Nephron (organoid): ENCODE measurements at regions not wholly inside any gene's neighbourhood (a gene's known extent, or its start where the extent isn't known, plus 50 kb on each side); places are given as distances from the start of the nearest gene placed in this dataset.
A peak's percentile ranks its signal among the peaks of the same experiment; 100 is the strongest.

Source experiments
- H3K27ac Mint-ChIP-seq, 3 experiments: 2 replicates each; pipeline ENCODE4 v1.8.0; 2020; ENCODE audit warnings: mixed read lengths in 3 of 3, mild to moderate bottlenecking in 2 of 3, moderate library complexity in 1 of 3
- H3K27me3 Mint-ChIP-seq: 2 replicates; pipeline ENCODE4 v1.8.0; 2021; ENCODE audit warnings: low read depth, mild to moderate bottlenecking, moderate library complexity, mixed read lengths
- H3K36me3 Mint-ChIP-seq: 2 replicates; pipeline ENCODE4 v1.8.0; 2020; ENCODE audit warnings: low read depth, mixed read lengths
- H3K4me1 Mint-ChIP-seq: 2 replicates; pipeline ENCODE4 v1.8.0; 2020; ENCODE audit warnings: mixed read lengths
- H3K4me3 Mint-ChIP-seq, 3 experiments: 2 replicates each; pipeline ENCODE4 v1.8.0; 2020; ENCODE audit warnings: mild to moderate bottlenecking in 3 of 3, mixed read lengths in 3 of 3, moderate library complexity in 2 of 3
- H3K9me3 Mint-ChIP-seq: 2 replicates; pipeline ENCODE4 v1.8.0; 2020; ENCODE audit warnings: mixed read lengths
- TF ChIP-seq, protein P1 (sequence below), 3 experiments: fragments of 200-600 bp; sonication (generic); IDR thresholded peaks; one replicate each; pipeline ENCODE4 v1.5.0; 2021; ENCODE audit warnings: antibody characterized with exemption in 3 of 3; ENCODE audit not compliant: unreplicated experiment in 3 of 3

DNA sequence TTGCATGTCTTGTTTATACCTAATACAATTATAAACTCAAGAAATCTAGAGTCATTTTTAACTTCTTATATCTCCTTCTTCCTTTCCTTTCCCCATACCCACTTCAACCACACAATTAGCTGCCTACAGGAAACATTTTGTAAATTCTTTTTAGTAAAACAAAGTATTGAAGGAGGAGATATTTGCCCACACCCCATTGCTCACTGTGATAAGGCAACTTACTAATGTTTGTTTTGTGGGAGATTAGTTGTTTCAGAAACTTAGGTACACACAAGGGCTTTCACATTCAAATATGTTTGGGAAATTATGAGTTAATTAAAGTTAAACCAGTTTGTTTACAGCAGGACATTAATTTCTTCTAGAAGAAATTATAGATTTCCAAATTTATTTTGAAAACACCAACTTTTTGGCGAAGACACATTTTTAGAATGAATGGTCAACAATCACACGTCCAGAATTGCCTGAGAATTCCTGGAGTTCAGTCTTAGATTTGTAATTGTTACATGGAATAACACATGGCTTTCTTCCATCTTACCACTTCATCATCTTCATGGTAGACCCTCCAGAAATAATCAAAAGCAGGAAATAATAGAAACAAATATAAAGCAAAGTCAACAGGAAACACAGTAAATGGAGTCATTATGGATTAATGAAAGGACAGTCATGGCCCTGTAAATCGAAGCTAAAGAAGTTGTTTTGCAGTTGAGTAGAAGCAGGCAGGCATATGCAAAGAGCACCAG lies 62.5 kb upstream of the RAB27B start:
- H3K27me3 Mint-ChIP-seq: peaks cover 5% of the 10 kb centered on the region
- H3K4me3 Mint-ChIP-seq: no peak overlapping the region
- H3K27ac Mint-ChIP-seq: no peak overlapping the region
- H3K9me3 Mint-ChIP-seq: no peaks in the 10 kb centered on the region
- H3K4me1 Mint-ChIP-seq: peaks cover 5% of the 10 kb centered on the region
- TF ChIP-seq, protein P1, sequence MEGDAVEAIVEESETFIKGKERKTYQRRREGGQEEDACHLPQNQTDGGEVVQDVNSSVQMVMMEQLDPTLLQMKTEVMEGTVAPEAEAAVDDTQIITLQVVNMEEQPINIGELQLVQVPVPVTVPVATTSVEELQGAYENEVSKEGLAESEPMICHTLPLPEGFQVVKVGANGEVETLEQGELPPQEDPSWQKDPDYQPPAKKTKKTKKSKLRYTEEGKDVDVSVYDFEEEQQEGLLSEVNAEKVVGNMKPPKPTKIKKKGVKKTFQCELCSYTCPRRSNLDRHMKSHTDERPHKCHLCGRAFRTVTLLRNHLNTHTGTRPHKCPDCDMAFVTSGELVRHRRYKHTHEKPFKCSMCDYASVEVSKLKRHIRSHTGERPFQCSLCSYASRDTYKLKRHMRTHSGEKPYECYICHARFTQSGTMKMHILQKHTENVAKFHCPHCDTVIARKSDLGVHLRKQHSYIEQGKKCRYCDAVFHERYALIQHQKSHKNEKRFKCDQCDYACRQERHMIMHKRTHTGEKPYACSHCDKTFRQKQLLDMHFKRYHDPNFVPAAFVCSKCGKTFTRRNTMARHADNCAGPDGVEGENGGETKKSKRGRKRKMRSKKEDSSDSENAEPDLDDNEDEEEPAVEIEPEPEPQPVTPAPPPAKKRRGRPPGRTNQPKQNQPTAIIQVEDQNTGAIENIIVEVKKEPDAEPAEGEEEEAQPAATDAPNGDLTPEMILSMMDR (IDR thresholded peaks at IDR 0.05; ENCODE audit: unreplicated experiment in 3 of 3): no peak
- H3K36me3 Mint-ChIP-seq: no peaks in the 10 kb centered on the region

DNA sequence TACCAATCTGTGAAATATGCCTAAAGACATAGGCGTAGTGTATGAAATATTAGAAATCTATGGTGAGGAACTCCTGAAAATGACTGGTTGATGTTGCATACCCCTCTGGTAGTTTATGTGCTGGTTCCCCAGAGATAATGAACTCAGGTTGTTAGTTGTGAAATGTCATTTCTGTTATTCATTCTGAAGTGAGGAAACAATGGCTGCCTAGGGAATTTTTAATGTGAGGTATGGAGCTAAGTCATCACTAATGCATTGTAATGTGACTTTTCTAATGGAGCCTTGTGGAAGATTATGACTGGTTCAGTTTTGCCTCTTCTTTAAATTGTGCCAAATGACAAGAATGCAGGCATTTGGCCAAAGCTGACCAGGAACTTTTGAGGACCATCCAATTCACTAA lies 61.6 kb upstream of the RAB27B start:
- peaks cover 5% of the 10 kb centered on the region for H3K4me1 Mint-ChIP-seq
- TF ChIP-seq, protein P1 (IDR thresholded peaks at IDR 0.05; ENCODE audit: unreplicated experiment in 3 of 3): no peak
- H3K4me3 Mint-ChIP-seq: no peak overlapping the region
- H3K27ac Mint-ChIP-seq: no peak overlapping the region
- H3K9me3 Mint-ChIP-seq: no peaks in the 10 kb centered on the region
- no peaks in the 10 kb centered on the region for H3K36me3 Mint-ChIP-seq
- peaks cover 5% of the 10 kb centered on the region for H3K27me3 Mint-ChIP-seq

DNA sequence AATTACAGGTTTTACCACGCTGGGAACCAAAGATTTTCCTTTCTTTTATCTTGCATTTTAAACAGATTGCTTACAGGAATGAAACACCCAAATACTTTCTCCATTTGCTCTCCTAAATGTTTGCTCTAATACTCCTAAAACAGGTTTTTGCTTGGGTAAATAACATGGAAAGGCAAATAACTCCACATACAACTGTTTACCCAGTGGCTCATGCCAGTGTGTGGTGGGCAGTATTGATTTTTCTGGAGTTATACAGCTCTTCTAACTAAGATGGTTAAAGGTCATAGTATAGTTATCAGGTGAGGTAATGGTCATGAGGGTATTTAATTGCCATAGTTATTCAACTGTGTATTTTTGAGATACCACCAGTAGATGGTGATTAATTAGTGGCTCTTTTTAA lies 61.2 kb upstream of the RAB27B start:
- H3K36me3 Mint-ChIP-seq: no peaks in the 10 kb centered on the region
- H3K4me3 Mint-ChIP-seq: no peak overlapping the region
- TF ChIP-seq, protein P1 (IDR thresholded peaks at IDR 0.05; ENCODE audit: unreplicated experiment in 3 of 3): no peak
- H3K9me3 Mint-ChIP-seq: no peaks in the 10 kb centered on the region
- H3K27ac Mint-ChIP-seq: no peak overlapping the region
- H3K27me3 Mint-ChIP-seq: peaks cover 5% of the 10 kb centered on the region
- peaks cover 5% of the 10 kb centered on the region for H3K4me1 Mint-ChIP-seq

DNA sequence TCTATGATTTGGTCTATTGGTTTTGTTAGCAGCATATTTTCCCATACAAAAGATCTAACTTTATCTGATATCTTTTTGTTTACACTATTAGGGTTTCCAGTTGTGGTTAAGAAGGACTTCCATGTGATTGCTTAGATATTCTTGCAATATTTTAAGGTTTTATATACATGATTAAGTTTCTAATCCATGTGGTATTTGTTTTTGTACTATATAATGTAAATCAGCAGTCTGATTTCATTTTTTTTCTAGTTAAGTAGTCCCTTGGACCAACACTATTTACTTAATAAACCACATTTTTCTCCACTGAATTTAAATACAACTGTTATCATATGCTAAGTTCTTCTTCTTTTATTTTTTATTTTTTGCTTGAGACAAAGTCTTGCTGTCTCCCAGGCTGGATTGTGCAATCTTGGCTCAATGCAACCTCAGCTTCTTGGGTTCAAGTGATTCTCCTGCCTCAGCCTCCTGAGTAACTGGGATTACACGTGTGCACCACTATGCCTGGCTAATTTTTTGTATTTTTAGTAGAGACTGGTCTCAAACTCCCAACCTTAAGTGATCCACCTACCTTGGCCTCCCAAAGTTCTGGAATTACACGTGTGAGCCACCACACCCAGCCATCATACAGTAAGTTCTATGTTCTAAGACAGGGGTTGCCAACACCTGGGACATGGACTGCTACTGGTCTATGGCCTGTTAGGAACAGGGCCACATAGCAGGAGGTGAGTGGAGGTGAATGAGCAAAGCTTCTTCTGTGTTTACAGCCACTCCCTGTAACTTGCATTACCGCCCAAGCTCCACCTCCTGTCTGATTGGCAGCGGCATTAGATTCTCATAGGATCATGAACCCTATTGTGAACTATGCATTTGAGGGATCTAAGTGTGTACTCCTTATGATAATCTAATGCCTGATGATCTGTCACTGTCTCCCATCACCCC lies 58.5 kb upstream of the RAB27B start:
- TF ChIP-seq, protein P1 (IDR thresholded peaks at IDR 0.05; ENCODE audit: unreplicated experiment in 3 of 3): no peak
- Mint-ChIP-seq H3K36me3 (no peaks in the 10 kb centered on the region), H3K27ac (no peak overlapping the region), H3K27me3 (peaks cover 5% of the 10 kb centered on the region), H3K4me3 (no peak overlapping the region), H3K4me1 (peaks cover 6% of the 10 kb centered on the region), H3K9me3 (no peaks in the 10 kb centered on the region)

DNA sequence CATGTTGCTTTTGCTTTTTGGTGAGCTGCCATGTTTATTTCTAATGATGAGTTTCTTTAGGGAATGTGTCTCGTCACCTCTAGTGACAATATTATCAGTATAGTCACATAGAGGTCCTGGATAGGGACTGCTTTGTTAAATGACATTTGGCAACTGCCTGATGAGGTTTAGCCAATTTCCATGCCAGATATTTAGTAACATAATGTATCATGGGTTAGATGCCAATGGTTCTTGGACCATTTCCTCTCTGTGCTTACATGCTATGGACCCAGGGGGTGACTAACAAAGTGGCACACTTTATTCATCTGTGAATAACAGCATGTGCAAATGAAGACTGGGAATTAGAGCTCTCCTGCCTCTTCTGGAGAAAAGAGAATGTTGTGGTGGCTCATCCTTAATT lies 56.2 kb upstream of the RAB27B start:
- no peaks in the 10 kb centered on the region for H3K9me3 Mint-ChIP-seq
- peak overlapping the region in 1 of 3 experiments; percentile 18 for H3K27ac Mint-ChIP-seq
- peaks cover 17% of the 10 kb centered on the region for H3K4me1 Mint-ChIP-seq
- no peaks in the 10 kb centered on the region for H3K36me3 Mint-ChIP-seq
- H3K27me3 Mint-ChIP-seq: no peaks in the 10 kb centered on the region
- TF ChIP-seq, protein P1 (IDR thresholded peaks at IDR 0.05; ENCODE audit: unreplicated experiment in 3 of 3): no peak
- no peak overlapping the region for H3K4me3 Mint-ChIP-seq
